ENCODE measurements at regions not wholly inside any gene's neighbourhood (a gene's known extent, or its start where the extent isn't known, plus 50 kb on each side); places are given as distances from the start of the nearest gene placed in this dataset.

GRCh38 chr1:82079607-82080006 is 278.9 kb downstream of the ADGRL2 start:
- no peak for DNase-seq (ENCODE audit: low spot score in 2 of 2)
- Histone ChIP-seq H3K9me3 (no peaks in the 10 kb centered on the region), H3K4me3 (no peak overlapping the region), H3K27ac (no peak overlapping the region), H3K4me1 (no peaks in the 10 kb centered on the region), H3K36me3 (no peaks in the 10 kb centered on the region), H3K27me3 (no peaks in the 10 kb centered on the region)
- WGBS = 93% methylated on average over 1 of the region's 1 CpG
- no peak for TF ChIP-seq POLR2AphosphoS5 (IDR thresholded peaks at IDR 0.05)
- TF ChIP-seq CTCF (IDR thresholded peaks at IDR 0.05) = no peak
- no peak for TF ChIP-seq EP300 (IDR thresholded peaks at IDR 0.05)
- TF ChIP-seq POLR2A (IDR thresholded peaks at IDR 0.05) = no peak

GRCh38 chr1:82073659-82074058 is 272.9 kb downstream of the ADGRL2 start:
- H3K27me3 ChIP-seq = no peaks in the 10 kb centered on the region
- TF ChIP-seq POLR2A (IDR thresholded peaks at IDR 0.05) (no peak), EP300 (IDR thresholded peaks at IDR 0.05) (no peak), CTCF (IDR thresholded peaks at IDR 0.05) (no peak), POLR2AphosphoS5 (IDR thresholded peaks at IDR 0.05) (no peak)
- no peak for DNase-seq (ENCODE audit: low spot score in 2 of 2)
- no peaks in the 10 kb centered on the region for H3K9me3 ChIP-seq
- no peak overlapping the region for H3K27ac ChIP-seq
- no peak overlapping the region for H3K4me3 ChIP-seq
- no peaks in the 10 kb centered on the region for H3K4me1 ChIP-seq
- no peaks in the 10 kb centered on the region for H3K36me3 ChIP-seq
- 98% methylated on average over 1 of the region's 1 CpG for WGBS

- Histone ChIP-seq H3K4me3 (no peak overlapping the region), H3K27me3 (no peaks in the 10 kb centered on the region), H3K9me3 (no peaks in the 10 kb centered on the region), H3K36me3 (no peaks in the 10 kb centered on the region), H3K27ac (no peak overlapping the region), H3K4me1 (no peaks in the 10 kb centered on the region)
- no peak for DNase-seq (ENCODE audit: low spot score in 2 of 2)
- TF ChIP-seq CTCF (IDR thresholded peaks at IDR 0.05) (no peak), POLR2A (IDR thresholded peaks at IDR 0.05) (no peak), EP300 (IDR thresholded peaks at IDR 0.05) (no peak), POLR2AphosphoS5 (IDR thresholded peaks at IDR 0.05) (no peak)
- WGBS = 24% methylated on average over 1 of the region's 1 CpG
These were observed 272.3 kb downstream of the ADGRL2 start for GRCh38 chr1:82073071-82073470.

- no peaks in the 10 kb centered on the region for H3K27me3 ChIP-seq
- H3K27ac ChIP-seq = no peak overlapping the region
- no peaks in the 10 kb centered on the region for H3K4me1 ChIP-seq
- 81% methylated on average over 4 of the region's 4 CpGs for WGBS
- no peaks in the 10 kb centered on the region for H3K36me3 ChIP-seq
- no peak overlapping the region for H3K4me3 ChIP-seq
- no peaks in the 10 kb centered on the region for H3K9me3 ChIP-seq
- TF ChIP-seq POLR2A (IDR thresholded peaks at IDR 0.05) (no peak), CTCF (IDR thresholded peaks at IDR 0.05) (no peak), EP300 (IDR thresholded peaks at IDR 0.05) (no peak), POLR2AphosphoS5 (IDR thresholded peaks at IDR 0.05) (no peak)
- no peak for DNase-seq (ENCODE audit: low spot score in 2 of 2)
These were observed 265.2 kb downstream of the ADGRL2 start for GRCh38 chr1:82065916-82066315.

GRCh38 chr1:82064691-82065090 is 264.0 kb downstream of the ADGRL2 start:
- Histone ChIP-seq H3K4me1 (no peaks in the 10 kb centered on the region), H3K27me3 (no peaks in the 10 kb centered on the region), H3K9me3 (no peaks in the 10 kb centered on the region), H3K36me3 (no peaks in the 10 kb centered on the region), H3K27ac (no peak overlapping the region), H3K4me3 (no peak overlapping the region)
- TF ChIP-seq POLR2A (IDR thresholded peaks at IDR 0.05) = no peak
- TF ChIP-seq EP300 (IDR thresholded peaks at IDR 0.05) = no peak
- no peak for TF ChIP-seq POLR2AphosphoS5 (IDR thresholded peaks at IDR 0.05)
- TF ChIP-seq CTCF (IDR thresholded peaks at IDR 0.05) = no peak
- no peak for DNase-seq (ENCODE audit: low spot score in 2 of 2)
- 21% methylated on average over 1 of the region's 1 CpG for WGBS

Measured in suprapubic skin (tissue), 4 donors.